ENCODE measurements at regions not wholly inside any gene's neighbourhood (a gene's known extent, or its start where the extent isn't known, plus 50 kb on each side); places are given as distances from the start of the nearest gene placed in this dataset.

DNA sequence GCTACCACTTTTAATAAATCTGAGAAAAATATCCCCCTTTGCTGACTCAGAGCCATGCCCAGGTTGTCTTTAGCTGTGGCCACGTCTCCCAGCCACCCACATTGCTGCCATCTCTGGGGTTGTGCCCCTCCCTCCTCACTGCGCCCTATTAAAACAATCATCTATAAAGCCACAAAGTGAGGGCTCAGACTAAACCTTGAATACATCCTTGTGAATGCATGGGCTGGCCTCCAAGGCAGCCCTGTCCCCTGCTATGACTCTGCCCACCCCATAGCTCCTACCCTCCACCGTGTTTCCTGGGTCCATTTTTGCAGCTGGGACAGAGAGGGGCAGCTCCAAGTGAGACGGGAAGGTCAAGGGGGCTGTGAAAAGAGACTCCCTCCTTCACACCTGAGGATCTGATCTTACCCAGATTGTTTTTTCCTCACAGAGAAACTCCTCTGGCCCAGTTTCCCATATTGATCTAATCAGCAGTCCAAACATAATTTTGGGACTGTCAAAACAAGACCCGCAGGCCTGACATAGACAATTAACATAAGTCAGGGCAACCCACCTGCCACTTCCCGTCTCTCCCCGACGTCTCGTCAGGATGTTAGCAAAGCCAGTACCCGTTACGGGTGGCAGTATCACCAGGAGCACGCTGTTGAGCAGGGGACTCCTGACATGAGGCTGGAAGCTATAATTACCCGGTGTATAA is 199.0 kb downstream of the KATNAL1 start:
- DNase-seq (ENCODE audit: low spot score) (no peak), FAIRE-seq (no peak)

- FAIRE-seq (no peak), DNase-seq (ENCODE audit: low spot score) (no peak)
Measured at GRCh38 chr13:30107521-30108136, 199.7 kb downstream of the KATNAL1 start.

DNA sequence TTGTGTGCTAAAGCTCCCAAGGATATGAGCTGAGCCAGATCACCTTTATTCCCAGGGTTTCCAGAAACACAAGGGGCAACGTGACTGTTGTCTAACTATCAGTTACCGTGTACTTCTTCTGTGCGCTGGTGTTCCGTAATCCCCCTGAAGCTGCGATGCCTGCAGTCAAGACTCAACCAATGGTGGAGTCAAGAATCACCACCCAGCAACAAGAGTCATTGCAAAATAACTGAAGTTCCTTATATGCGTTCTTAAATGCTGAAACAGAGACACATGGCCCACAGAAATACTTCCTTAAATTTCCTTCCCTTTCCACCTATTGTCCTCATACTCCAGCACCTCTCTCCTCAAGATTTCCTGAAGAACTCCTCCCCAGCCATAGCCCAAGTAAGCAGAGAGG is 200.2 kb downstream of the KATNAL1 start:
- FAIRE-seq (no peak), DNase-seq (ENCODE audit: low spot score) (no peak)

DNA sequence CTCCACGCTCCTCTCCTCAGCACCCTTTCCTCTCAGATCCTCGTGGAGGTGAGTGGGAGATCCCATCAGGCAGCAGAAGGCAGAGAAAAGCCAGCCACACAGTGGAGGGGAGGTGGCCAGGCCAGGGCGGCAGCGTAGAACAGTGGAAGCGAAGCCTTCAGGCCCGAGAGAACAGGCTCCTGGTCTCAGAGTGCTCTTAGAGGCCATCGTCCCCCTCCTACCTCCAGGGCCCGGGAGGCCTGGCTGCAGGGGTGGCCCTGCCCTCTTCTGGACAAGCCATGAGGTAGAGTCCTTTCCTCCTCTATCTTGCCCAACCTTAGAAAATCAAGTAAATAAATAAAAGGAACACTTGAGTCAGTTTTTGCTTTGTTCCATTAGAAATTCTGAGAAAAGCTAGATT is 202.0 kb downstream of the KATNAL1 start:
- no peak for DNase-seq (ENCODE audit: low spot score)
- FAIRE-seq, result no peak

- DNase-seq (ENCODE audit: low spot score) (no peak), FAIRE-seq (no peak)
Measured at GRCh38 chr13:30103161-30103840, 204.1 kb downstream of the KATNAL1 start.

DNA sequence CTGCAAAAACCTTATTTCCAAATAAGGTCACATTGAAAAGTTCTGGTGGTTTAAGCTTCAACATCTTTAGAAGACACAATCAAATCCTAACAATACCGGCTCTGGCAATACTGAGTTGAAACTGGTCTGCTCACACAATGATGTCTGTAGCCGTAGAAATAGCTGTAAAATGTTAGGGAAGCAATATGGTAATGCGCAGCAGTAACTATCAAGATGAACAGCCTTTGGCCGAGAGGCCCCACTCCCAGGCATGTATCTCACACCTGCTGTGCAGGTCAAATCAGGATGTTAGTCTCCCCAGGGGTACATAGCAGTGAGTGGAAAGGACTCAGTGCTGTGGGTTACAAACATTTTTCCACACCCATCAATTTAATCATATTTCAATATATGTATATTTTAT is 207.1 kb downstream of the KATNAL1 start:
- FAIRE-seq (no peak), DNase-seq (ENCODE audit: low spot score) (no peak)

GRCh38 chr13:30097701-30098100 is 209.7 kb downstream of the KATNAL1 start:
- no peak for FAIRE-seq

GRCh38 chr13:30097089-30097488 is 210.3 kb downstream of the KATNAL1 start:
- DNase-seq (ENCODE audit: low spot score) (no peak), FAIRE-seq (no peak)

More at GRCh38 chr13:30097701-30098100, 209.7 kb downstream of the KATNAL1 start:
- DNase-seq (ENCODE audit: low spot score), result no peak

DNA sequence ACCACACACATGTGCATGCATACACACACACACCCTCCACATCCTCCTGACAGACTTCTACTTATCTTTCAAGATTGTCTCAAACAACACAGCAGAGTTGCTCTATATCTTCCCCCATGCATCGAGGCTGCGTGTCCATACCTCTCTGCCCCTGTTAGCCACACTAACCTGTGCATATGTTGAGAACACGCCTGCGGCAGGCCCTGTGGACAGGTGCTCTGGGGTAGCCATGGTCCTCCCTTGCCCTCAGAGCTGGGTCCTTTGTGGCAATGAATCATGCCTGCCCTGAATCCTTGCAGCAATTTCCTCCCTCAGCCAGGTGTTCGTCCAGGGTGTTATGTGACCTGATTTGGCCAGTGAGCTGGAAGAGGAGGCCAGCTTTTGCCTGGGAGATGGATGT is 213.3 kb downstream of the KATNAL1 start:
- FAIRE-seq (no peak), DNase-seq (ENCODE audit: low spot score) (no peak)

GRCh38 chr13:30093236-30093635 is 214.1 kb downstream of the KATNAL1 start:
- DNase-seq (ENCODE audit: low spot score) (no peak), FAIRE-seq (no peak)

DNA sequence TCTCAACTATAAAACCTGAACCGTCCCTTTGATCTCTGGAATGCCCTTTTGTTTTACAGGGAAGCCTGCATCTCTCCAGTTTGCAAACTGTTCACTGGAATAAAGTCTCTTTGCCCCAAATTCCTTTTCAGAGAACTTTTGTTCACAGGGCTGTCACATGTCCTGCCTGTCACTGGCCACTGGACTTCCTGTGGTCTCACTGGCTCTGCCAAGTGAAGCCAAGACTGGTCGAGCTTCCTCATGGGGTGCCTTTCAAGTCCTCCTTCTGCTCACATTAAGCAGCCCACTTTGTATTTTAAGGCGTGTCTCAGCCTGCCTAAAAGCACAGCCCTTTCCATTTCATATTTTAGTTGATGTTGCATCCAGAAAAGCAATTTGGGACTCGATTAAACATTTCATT is 215.7 kb downstream of the KATNAL1 start:
- DNase-seq (ENCODE audit: low spot score), result no peak
- no peak for FAIRE-seq

DNA sequence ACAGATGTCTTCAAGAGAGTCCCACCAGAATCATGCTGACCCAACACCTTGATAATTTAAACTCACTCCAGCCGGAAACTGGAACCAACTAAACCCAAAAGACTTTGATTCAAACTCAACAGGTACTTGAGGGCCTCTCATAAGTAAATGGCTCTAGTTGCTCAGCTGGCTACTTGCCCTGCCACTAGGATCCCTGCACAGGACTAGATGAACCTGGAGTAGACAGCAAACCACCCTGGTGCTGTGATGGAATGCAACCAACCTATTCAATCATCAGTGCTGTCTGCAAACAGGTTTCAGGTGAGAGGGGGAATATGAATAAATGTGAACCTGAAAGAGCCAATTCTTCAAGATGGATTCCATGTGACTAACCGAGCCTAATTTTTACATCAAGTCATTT is 216.3 kb downstream of the KATNAL1 start:
- no peak for FAIRE-seq
- DNase-seq (ENCODE audit: low spot score), result no peak

GRCh38 chr13:30088312-30088855 is 219.0 kb downstream of the KATNAL1 start:
- DNase-seq (ENCODE audit: low spot score) (no peak), FAIRE-seq (no peak)

DNA sequence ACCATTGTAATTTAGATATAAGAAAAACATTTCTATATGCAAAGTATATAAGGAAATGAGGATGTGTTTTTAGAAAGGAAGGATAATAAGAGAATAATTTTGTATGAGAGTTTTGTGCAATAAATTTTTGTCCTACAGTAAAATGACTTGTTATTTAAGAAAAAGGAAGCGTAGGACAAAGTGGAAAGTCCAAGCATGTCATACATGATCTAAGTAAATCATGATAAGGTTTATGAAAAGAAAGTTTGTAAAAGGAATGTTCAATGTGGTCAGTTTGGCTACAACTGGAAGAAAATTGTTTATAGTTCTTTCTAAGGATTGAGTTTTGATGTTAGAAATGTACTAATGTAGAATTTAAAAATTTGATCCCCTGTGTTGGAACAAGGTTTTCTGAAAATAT is 222.3 kb downstream of the KATNAL1 start:
- FAIRE-seq, result no peak
- DNase-seq (ENCODE audit: low spot score), result no peak

DNA sequence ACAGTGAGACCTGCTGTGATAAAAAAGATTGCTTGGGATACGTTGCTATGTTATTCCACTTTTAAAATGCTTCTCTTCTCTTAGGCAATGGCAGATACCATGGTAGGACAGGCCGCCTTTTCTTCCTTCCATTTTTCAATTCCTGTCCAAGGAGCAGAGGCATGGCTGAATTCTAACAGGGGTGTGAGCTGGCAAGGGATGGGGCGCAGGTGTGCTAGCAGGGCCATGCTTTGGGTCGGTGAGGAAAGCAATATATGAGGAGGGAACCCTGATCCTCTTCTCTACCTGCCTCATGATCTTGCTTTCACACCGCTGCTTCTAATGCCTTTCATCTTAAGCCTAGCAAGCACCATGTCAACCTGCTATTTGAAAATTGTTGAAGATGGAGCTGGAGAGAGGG is 225.0 kb downstream of the KATNAL1 start:
- DNase-seq (ENCODE audit: low spot score) (no peak), FAIRE-seq (no peak)

GRCh38 chr13:30081331-30081730 is 226.0 kb downstream of the KATNAL1 start:
- FAIRE-seq, result no peak
- DNase-seq (ENCODE audit: low spot score), result no peak

- FAIRE-seq (no peak), DNase-seq (ENCODE audit: low spot score) (no peak)
Measured at GRCh38 chr13:30079501-30079900, 227.8 kb downstream of the KATNAL1 start.

DNA sequence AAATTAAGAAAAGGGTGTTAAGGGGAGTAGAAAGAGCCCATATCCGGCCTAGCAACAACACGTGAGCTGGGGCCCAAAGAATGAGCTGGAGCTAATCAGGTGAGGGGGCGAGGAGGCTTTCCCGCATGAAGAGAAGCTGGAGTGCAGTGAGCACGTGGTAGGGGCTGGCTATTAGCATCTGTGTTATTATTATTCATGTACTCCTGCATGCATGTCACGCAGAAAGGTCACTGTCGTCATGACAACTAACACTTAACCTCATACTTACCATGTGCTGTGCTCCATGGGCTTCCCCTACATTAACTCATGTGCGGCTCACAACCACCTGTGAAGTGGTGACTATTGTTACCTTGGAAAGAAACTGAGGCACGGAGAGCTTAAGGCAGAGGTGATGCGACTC is 227.6 kb upstream of the UBL3 start:
- DNase-seq (ENCODE audit: low spot score) (no peak), FAIRE-seq (no peak)

DNA sequence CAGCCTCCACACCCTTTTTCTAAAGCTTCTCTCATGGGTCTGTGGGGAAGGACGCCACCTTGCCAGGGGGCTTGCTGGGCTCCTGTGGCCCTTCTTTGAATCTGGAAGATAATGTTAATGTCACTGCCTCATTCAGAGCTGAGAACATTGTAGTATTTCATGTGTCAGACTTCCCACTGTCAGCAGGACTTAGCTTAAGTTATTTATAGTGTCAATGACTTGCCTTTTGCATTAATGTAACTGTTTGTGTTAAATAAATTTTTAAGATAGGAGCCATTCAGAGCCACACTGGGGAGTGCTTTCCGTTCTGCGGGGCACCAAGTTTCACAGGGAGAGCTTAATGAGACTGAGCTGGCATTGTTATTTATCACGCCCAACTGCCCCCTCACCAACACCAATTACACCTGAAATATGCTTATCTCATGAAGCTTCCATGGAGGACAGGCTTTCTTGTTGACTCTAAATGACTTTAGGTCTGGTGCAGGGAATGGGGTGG is 226.9 kb upstream of the UBL3 start:
- FAIRE-seq, result no peak
- DNase-seq (ENCODE audit: low spot score), result no peak

DNA sequence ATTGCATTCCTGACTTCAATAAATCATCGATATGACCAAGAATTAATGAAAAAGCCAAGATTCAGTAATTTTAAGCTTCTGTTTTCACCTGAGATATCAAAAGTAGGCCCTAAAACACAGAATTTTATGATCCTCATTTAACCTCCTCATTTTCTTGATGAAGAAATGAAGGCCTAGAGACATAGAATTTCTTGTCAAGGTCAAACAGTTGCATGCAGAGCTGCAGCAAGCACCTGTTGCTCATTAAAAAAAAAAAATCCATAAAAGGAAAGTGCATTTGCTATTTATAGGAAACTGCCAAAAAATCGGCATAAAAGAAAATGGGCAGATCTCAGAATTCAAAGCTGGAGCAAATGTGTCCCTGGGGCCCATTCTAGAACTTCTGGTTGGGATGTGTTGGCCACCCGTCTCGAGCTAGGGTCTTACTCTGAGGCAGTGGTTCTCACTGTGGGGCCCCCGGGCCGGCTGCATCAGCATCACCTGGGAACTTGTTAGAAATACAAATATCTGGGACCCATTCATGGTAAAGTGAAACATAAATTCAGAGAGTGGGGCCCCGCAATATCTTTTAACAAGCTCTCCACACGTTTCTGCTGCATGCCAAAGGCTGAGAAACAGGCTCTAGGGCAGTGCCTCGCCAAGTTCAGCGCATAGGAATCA is 224.7 kb upstream of the UBL3 start:
- no peak for DNase-seq (ENCODE audit: low spot score)
- FAIRE-seq, result no peak

GRCh38 chr13:30074431-30074830 is 224.0 kb upstream of the UBL3 start:
- FAIRE-seq, result no peak

GRCh38 chr13:30072818-30073186 is 222.4 kb upstream of the UBL3 start:
- no peak for DNase-seq (ENCODE audit: low spot score)
- no peak for FAIRE-seq

More at GRCh38 chr13:30074431-30074830, 224.0 kb upstream of the UBL3 start:
- DNase-seq (ENCODE audit: low spot score), result no peak

All from urothelium cell line (cell line).